Activated T-cell treated with anti-CD3 and anti-CD28 coated beads, Interleukin-2, amount 50 U/mL, for 72 hours (primary cell): ENCODE measurements at regions not wholly inside any gene's neighbourhood (a gene's known extent, or its start where the extent isn't known, plus 50 kb on each side); places are given as distances from the start of the nearest gene placed in this dataset.

Source experiments
- ATAC-seq, 2 donors: fragments of 150-1000 bp; cut with Tn5 transposase; replicated peaks in 1 of 2; 2 replicates each; pipeline ENCODE4 v1.10.0; 2021; ENCODE audit warnings: moderate library complexity in 2 of 2, mild to moderate bottlenecking in 1 of 2
- DNase-seq, 2 donors: peaks; one replicate each; pipeline ENCODE4 v3.0.0; 2021 to 2022; ENCODE audit warnings: mixed read lengths in 1 of 2
- H3K27ac Mint-ChIP-seq: one replicate; pipeline ENCODE4 v1.8.0; 2022; ENCODE audit warnings: mild to moderate bottlenecking, moderate library complexity, mixed read lengths
- H3K27me3 Mint-ChIP-seq: one replicate; pipeline ENCODE4 v1.8.0; 2022; ENCODE audit warnings: low read depth, mixed read lengths
- H3K36me3 Mint-ChIP-seq, 2 donors: one replicate each; pipeline ENCODE4 v1.8.0; 2022; ENCODE audit warnings: mixed read lengths in 2 of 2, mild to moderate bottlenecking in 1 of 2; ENCODE audit not compliant: insufficient read depth in 2 of 2
- H3K4me1 Mint-ChIP-seq: one replicate; pipeline ENCODE4 v1.8.0; 2022; ENCODE audit warnings: low read depth, mixed read lengths
- H3K4me3 Mint-ChIP-seq, 2 donors: one replicate each; pipeline ENCODE4 v1.8.0; 2022; ENCODE audit warnings: mild to moderate bottlenecking in 2 of 2, mixed read lengths in 2 of 2, moderate library complexity in 2 of 2
- H3K9me3 Mint-ChIP-seq, 2 donors: one replicate each; pipeline ENCODE4 v1.8.0; 2022; ENCODE audit warnings: mixed read lengths in 2 of 2

DNA sequence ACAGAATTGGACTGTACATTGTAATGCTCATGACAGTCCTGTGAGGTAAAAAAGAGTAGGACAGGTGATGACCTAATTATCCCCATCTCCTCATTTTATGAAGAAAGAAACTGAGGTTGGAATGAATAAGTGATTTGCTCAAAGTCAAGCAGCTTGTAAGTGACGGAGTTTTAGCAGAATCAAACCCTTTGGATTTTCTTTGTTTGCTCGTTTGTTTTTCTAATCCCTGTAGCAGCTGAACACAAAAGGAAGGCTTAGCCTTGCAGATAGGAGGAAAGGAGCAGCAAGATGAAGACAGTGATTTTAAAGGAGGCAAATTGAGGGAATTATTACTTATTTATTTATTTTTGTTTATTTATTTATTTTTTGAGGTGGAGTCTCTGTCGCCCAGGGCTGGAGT, 528.4 kb upstream of the AMOT start:
- H3K9me3 Mint-ChIP-seq: no peaks in the 10 kb centered on the region
- no peak overlapping the region for H3K4me3 Mint-ChIP-seq
- no peak overlapping the region for H3K27ac Mint-ChIP-seq
- peaks cover 5% of the 10 kb centered on the region for H3K27me3 Mint-ChIP-seq
- no peaks in the 10 kb centered on the region for H3K36me3 Mint-ChIP-seq
- DNase-seq (no peak), ATAC-seq (no peak)
- H3K4me1 Mint-ChIP-seq: no peaks in the 10 kb centered on the region

DNA sequence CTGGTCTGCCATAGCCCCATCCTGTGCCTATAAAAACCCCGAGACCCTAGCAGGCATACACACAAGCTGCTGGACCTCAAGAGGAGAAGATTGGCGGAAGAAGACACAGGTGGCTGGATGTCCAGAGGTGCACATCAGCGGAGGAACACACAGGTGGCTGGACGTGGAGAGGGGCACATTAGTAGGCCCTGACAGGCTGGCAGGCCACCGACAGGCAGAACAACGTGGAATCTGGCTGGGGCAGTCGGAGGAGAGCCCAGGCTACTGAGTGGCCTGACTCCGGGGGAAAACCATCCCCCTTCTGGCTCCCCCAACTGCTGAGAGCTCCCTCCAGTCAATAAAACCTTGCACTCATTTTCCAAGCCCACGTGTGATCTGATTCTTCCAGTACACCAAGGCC, 512.5 kb upstream of the AMOT start:
- Mint-ChIP-seq H3K4me1 (no peaks in the 10 kb centered on the region), H3K36me3 (no peaks in the 10 kb centered on the region), H3K4me3 (no peak overlapping the region), H3K9me3 (peaks cover 0 to 2% of the 10 kb centered on the region in 2 donors), H3K27ac (no peak overlapping the region), H3K27me3 (peaks cover 15% of the 10 kb centered on the region)
- no peak for DNase-seq
- no peak for ATAC-seq

DNA sequence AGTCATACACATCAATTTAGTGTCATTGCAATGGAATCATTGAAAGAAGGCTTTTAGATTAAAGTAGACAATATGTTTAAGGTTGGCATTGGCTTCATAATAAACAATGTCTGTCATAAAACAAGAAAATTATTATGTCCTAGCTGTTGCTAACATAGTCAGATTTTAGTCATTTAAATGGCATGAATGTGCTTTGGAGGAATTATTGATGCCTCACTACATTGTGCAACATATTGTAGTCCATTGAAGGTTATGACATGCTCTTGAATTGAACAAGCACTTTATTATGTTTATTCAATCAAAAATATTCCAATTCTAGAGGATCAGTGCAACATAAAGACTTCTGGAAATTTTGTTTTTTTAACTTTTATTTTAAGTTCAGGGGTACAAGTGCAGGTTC, 489.8 kb upstream of the AMOT start:
- no peaks in the 10 kb centered on the region for H3K36me3 Mint-ChIP-seq
- H3K9me3 Mint-ChIP-seq: peaks cover 0 to 1% of the 10 kb centered on the region in 2 donors
- no peak overlapping the region for H3K27ac Mint-ChIP-seq
- no peaks in the 10 kb centered on the region for H3K4me1 Mint-ChIP-seq
- DNase-seq (no peak), ATAC-seq (no peak)
- H3K27me3 Mint-ChIP-seq: peaks cover 5% of the 10 kb centered on the region
- no peak overlapping the region for H3K4me3 Mint-ChIP-seq

DNA sequence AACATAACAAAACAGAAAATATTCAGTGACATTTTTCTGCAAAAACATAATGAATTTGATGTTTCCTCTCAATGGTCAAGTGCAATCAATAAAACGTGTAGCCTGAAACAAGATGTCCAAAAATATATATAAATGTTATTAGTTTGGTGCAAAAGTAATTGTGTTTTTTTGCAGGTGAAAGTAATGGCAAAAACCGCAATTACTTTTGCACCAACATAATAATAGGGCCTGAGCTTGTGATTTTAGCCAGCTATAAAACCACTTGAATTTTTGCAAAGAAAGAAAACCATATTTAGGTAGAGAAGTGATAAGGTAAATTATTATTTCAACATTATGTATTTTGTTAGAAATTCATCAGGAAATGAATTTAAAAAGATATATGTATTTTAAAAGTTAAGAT, 475.3 kb upstream of the AMOT start:
- H3K36me3 Mint-ChIP-seq: no peaks in the 10 kb centered on the region
- H3K27me3 Mint-ChIP-seq: no peaks in the 10 kb centered on the region
- DNase-seq (no peak), ATAC-seq (no peak)
- peaks cover 0 to 2% of the 10 kb centered on the region in 2 donors for H3K9me3 Mint-ChIP-seq
- H3K4me1 Mint-ChIP-seq: no peaks in the 10 kb centered on the region
- H3K27ac Mint-ChIP-seq: no peak overlapping the region
- no peak overlapping the region for H3K4me3 Mint-ChIP-seq

DNA sequence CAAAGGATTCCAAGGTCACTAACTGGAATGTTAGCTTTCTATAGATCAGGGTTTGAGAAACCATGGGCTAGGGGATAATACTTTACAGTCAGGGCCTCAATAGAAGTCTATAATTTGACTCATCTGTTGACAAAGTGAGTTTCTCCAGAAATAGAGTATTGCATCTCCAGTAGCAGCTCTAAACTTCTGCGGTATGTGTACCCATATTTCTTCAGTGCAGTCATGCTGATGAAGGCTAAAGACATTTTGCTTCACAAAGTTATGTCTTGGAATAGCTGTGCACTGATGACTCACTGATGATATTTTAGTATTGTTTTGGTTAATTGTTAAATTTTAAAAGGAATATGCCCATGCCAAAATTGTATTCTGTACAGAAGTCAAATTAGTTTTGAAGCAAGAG, 464.9 kb upstream of the AMOT start:
- Mint-ChIP-seq H3K36me3 (peaks cover 0 to 1% of the 10 kb centered on the region in 2 donors), H3K9me3 (peaks cover 1 to 4% of the 10 kb centered on the region in 2 donors), H3K27me3 (peaks cover 12% of the 10 kb centered on the region), H3K4me3 (no peak overlapping the region), H3K27ac (no peak overlapping the region), H3K4me1 (no peaks in the 10 kb centered on the region)
- DNase-seq: no peak
- ATAC-seq: no peak

DNA sequence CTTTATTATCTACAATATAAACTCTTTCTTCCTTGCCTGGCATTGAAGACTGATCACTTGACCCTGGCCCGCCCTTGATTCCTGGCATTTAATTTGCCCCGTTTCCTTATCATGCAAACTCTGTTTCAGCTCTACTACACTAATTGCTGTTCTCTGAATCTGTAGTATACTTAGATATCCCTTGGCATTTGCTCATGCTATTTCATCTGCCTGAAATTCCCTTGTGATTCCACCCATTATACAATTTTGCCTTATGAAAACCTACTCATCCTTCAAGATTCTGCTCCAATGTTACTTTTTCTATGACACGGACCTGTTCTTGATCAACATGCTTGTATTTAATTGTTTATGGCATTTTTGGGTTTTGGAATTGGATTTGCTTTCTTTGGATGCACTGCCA, 459.9 kb upstream of the AMOT start:
- Mint-ChIP-seq H3K27me3 (peaks cover 5% of the 10 kb centered on the region), H3K36me3 (peaks cover 2 to 4% of the 10 kb centered on the region in 2 donors), H3K4me1 (no peaks in the 10 kb centered on the region), H3K4me3 (no peak overlapping the region), H3K27ac (no peak overlapping the region), H3K9me3 (peaks cover 6 to 9% of the 10 kb centered on the region in 2 donors)
- ATAC-seq (no peak), DNase-seq (no peak)

DNA sequence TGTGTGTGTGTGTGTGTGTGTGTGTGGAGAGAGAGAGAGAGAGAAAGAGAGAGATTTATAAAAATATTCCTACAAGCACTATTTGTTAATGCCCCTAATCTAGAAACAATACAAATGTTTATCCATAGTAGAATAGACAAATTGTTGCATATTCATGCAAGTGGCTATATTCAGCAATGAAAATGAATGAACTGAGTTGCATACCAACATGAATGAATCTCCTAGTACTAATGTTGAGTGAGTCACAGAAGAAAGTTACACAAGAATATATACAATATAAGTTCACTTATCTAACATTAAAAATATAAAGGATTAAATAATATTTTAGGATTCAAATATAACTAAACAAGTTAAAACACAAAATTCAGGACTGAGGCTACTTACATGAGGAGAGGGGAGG, 456.8 kb upstream of the AMOT start:
- H3K9me3 Mint-ChIP-seq: peaks cover 6 to 7% of the 10 kb centered on the region in 2 donors
- no peaks in the 10 kb centered on the region for H3K4me1 Mint-ChIP-seq
- H3K27ac Mint-ChIP-seq: no peak overlapping the region
- no peaks in the 10 kb centered on the region for H3K27me3 Mint-ChIP-seq
- H3K4me3 Mint-ChIP-seq: no peak overlapping the region
- peaks cover 2 to 4% of the 10 kb centered on the region in 2 donors for H3K36me3 Mint-ChIP-seq
- ATAC-seq: no peak
- no peak for DNase-seq

DNA sequence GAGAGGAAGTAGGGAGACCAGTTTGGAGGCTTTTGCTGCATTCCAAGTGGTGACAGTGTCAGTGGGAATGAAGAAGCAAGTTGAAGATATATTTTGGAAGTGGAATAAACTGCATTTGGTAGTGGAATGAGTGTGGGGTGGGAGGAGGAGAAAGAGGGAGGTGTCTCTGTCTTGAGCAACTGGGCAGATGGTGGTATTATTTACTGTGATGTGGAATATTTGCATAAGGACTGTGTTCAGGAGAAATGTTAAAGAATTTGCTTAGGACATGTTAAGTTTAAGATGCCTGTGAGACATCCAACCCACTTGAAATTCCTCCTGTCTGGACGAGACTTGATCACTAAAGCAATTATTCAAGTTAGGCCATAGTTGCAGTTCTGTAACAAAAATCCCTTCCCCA, 448.9 kb upstream of the AMOT start:
- H3K4me3 Mint-ChIP-seq: no peak overlapping the region
- DNase-seq: no peak
- H3K27ac Mint-ChIP-seq: no peak overlapping the region
- H3K36me3 Mint-ChIP-seq: peaks cover 0 to 2% of the 10 kb centered on the region in 2 donors
- H3K9me3 Mint-ChIP-seq: peaks cover 0 to 2% of the 10 kb centered on the region in 2 donors
- no peaks in the 10 kb centered on the region for H3K27me3 Mint-ChIP-seq
- no peak for ATAC-seq
- H3K4me1 Mint-ChIP-seq: no peaks in the 10 kb centered on the region

DNA sequence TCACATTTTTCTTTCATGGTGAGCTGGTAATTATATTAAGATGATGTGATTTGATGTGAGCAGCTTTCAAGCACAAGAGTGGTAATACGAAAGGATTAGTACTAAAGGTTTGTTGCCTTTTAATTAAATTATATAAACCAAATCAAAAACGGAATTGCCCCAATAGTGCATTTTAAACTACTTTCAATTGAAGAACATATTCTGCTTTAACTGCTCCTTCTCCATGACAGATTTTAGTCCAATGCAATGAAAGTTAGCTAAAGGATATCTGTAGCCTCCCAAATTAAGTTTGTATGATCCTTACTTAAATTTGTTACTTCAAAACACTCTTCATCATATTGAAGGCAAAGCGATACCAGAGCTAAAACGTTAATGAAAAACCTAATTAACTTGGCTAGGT, 447.1 kb upstream of the AMOT start:
- ATAC-seq: no peak
- Mint-ChIP-seq H3K9me3 (peaks cover 0 to 2% of the 10 kb centered on the region in 2 donors), H3K27ac (no peak overlapping the region), H3K4me1 (no peaks in the 10 kb centered on the region), H3K36me3 (peaks cover 0 to 2% of the 10 kb centered on the region in 2 donors), H3K4me3 (no peak overlapping the region), H3K27me3 (no peaks in the 10 kb centered on the region)
- DNase-seq: no peak

DNA sequence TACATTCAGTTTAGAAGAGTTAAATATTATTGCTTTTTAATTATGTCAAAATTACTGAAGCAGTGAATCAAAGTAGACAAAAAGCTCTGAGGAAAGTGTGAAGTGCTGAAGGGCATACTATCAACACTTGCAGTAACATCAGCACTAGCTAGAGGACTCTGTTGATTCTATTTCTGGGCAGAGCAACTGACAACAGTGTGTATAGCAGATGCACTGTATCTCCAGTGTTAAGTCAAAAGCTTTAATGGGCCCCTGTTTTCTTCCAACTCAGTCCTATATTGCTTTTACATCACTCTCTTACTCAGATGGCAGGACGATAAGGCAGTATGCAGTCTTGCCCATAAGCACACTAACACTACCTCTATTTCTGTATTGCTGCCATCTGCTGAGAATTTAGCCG, 435.2 kb upstream of the AMOT start:
- peaks cover 4 to 7% of the 10 kb centered on the region in 2 donors for H3K9me3 Mint-ChIP-seq
- H3K4me3 Mint-ChIP-seq: no peak overlapping the region
- H3K27me3 Mint-ChIP-seq: peaks cover 24% of the 10 kb centered on the region
- ATAC-seq (no peak), DNase-seq (no peak)
- H3K36me3 Mint-ChIP-seq: peaks cover 0 to 3% of the 10 kb centered on the region in 2 donors
- H3K4me1 Mint-ChIP-seq: no peaks in the 10 kb centered on the region
- H3K27ac Mint-ChIP-seq: no peak overlapping the region

DNA sequence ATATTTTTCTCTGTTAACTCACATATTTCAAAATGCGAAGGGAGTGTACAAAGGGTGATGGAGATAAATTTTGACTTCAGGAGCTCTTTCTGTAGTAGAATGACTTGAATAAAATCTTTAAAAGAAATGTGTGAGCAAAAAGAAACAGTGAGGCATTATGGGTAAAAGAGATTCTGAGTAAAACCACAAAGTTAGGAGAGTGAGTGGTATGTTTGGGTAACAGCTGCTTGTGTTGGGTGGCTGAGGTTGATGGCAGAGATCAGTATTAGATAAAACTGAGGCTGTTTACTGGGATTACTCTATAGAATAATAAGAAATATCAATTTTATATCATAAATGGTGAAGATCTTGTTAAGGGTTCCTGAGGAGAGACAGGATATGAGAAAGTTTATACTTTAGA, 434.2 kb upstream of the AMOT start:
- Mint-ChIP-seq H3K9me3 (peaks cover 4 to 7% of the 10 kb centered on the region in 2 donors), H3K4me1 (no peaks in the 10 kb centered on the region), H3K4me3 (no peak overlapping the region), H3K27me3 (peaks cover 24% of the 10 kb centered on the region), H3K36me3 (peaks cover 0 to 3% of the 10 kb centered on the region in 2 donors), H3K27ac (no peak overlapping the region)
- no peak for DNase-seq
- ATAC-seq: no peak

DNA sequence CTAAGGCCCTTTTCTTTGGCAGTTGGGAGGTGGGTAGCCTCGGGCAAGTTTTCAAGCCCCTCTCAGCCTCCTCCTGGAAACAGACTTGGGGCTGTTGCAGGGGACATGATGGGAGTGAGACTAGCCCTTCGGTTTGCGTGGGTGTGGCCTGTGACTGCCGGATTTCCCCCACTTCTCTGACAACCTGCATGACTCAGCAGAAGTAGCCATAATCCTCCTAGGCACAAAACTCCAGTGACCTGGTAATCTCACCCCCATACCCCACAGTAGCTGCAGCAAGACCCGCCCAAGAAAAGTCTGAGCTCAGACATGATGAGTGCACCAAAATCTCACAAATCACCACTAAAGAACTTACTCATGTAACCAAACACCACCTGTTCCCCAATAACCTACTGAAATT, 433.7 kb upstream of the AMOT start:
- peaks cover 4 to 7% of the 10 kb centered on the region in 2 donors for H3K9me3 Mint-ChIP-seq
- H3K4me3 Mint-ChIP-seq: no peak overlapping the region
- ATAC-seq (no peak), DNase-seq (peak in 1 of 2 donors; percentile 1)
- H3K27me3 Mint-ChIP-seq: peaks cover 22% of the 10 kb centered on the region
- H3K4me1 Mint-ChIP-seq: no peaks in the 10 kb centered on the region
- H3K36me3 Mint-ChIP-seq: peaks cover 0 to 3% of the 10 kb centered on the region in 2 donors
- no peak overlapping the region for H3K27ac Mint-ChIP-seq

DNA sequence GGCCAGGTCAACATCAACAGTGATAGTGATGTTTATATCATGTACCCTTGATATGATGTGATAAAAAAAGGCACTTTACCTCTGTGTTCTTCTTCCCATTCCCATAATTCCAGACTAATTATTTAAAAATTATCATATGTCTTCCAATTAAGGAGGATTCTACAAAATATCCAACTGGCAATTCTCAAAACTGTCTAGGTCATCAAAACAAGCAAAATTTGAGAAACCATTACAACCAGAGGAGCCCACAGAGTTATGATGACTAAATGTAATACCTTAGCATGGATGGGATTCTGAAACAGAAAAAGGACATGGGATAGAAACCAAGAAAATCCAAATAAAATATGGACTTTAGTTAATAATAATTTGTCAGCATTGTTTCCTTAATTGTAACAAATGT, 428.6 kb upstream of the AMOT start:
- DNase-seq: no peak
- Mint-ChIP-seq H3K27me3 (peaks cover 9% of the 10 kb centered on the region), H3K36me3 (no peaks in the 10 kb centered on the region), H3K4me1 (no peaks in the 10 kb centered on the region), H3K4me3 (no peak overlapping the region), H3K9me3 (peaks cover 0 to 4% of the 10 kb centered on the region in 2 donors), H3K27ac (no peak overlapping the region)
- no peak for ATAC-seq

DNA sequence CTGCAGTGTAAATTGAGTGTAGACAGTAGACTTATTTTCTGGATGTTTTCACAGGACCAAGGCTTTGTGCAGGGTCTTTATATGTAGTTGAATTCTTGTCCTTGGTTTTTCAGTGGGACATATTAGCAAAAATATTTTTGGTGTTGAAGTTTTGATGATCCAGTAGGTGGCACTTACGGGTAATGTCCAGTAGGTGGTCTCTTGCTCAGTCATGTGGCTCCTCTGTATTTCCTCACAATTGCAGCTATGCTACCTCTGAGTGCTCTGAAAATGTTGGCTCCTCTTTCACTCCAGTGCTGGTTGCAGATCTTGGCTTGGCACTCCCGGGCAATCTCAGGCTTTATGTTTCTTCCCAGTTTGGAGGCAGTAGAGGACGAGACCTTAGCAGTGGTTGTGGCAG, 419.8 kb upstream of the AMOT start:
- peaks cover 0 to 2% of the 10 kb centered on the region in 2 donors for H3K36me3 Mint-ChIP-seq

More for the DNA sequence above, 419.8 kb upstream of the AMOT start:
- DNase-seq: no peak
- Mint-ChIP-seq H3K27me3 (peaks cover 39% of the 10 kb centered on the region), H3K9me3 (peaks cover 0 to 12% of the 10 kb centered on the region in 2 donors), H3K4me3 (no peak overlapping the region), H3K27ac (no peak overlapping the region), H3K4me1 (no peaks in the 10 kb centered on the region)
- ATAC-seq: no peak
